KMS-11 (cell line): ENCODE measurements at regions not wholly inside any gene's neighbourhood (a gene's known extent, or its start where the extent isn't known, plus 50 kb on each side); places are given as distances from the start of the nearest gene placed in this dataset.

Experiments used
- H2AFZ ChIP-seq: fragments of 200-600 bp; sonication (generic); 2 replicates; pipeline ENCODE4 v1.6.1; 2016; ENCODE audit warnings: antibody characterized with exemption, mixed run types, low read depth
- H3K27ac ChIP-seq: fragments of 200-600 bp; sonication (generic); 2 replicates; pipeline ENCODE4 v1.6.1; 2016; ENCODE audit warnings: mild to moderate bottlenecking, mixed run types
- H3K27me3 ChIP-seq: fragments of 200-600 bp; sonication (generic); 2 replicates; pipeline ENCODE4 v1.6.1; 2017; ENCODE audit warnings: mild to moderate bottlenecking, low read depth, mixed run types, moderate library complexity; ENCODE audit not compliant: insufficient read depth
- H3K36me3 ChIP-seq: fragments of 200-600 bp; sonication (generic); 2 replicates; pipeline ENCODE4 v1.6.1; 2017; ENCODE audit warnings: mild to moderate bottlenecking, mixed run types; ENCODE audit not compliant: insufficient read depth
- H3K4me1 ChIP-seq: fragments of 200-600 bp; sonication (generic); 2 replicates; pipeline ENCODE4 v1.6.1; 2016; ENCODE audit warnings: mild to moderate bottlenecking, low read depth, mixed run types; ENCODE audit not compliant: poor library complexity, severe bottlenecking
- H3K4me2 ChIP-seq: fragments of 200-600 bp; sonication (generic); 2 replicates; pipeline ENCODE4 v1.7.0; 2016; ENCODE audit warnings: mild to moderate bottlenecking, mixed run types
- H3K4me3 ChIP-seq: fragments of 200-600 bp; sonication (generic); IDR thresholded peaks from 2 replicates; pipeline ENCODE4 v1.6.1; 2017; ENCODE audit warnings: low read depth, low read length, mixed read lengths; ENCODE audit not compliant: insufficient read depth
- H3K79me2 ChIP-seq: fragments of 200-600 bp; sonication (generic); 2 replicates; pipeline ENCODE4 v1.6.1; 2016; ENCODE audit warnings: low read depth, mixed run types; ENCODE audit not compliant: insufficient read depth
- H3K9ac ChIP-seq: fragments of 200-600 bp; sonication (generic); 2 replicates; pipeline ENCODE4 v1.6.1; 2016; ENCODE audit warnings: mild to moderate bottlenecking, mixed run types
- H4K20me1 ChIP-seq: fragments of 200-600 bp; sonication (generic); 2 replicates; pipeline ENCODE4 v1.6.1; 2016; ENCODE audit warnings: mild to moderate bottlenecking, mixed run types; ENCODE audit not compliant: insufficient read depth
- CTCF ChIP-seq: fragments of 200-600 bp; sonication (generic); conservative IDR thresholded peaks from 2 replicates; pipeline ENCODE4 v1.6.1; 2017; ENCODE audit warnings: low read depth, mild to moderate bottlenecking, antibody characterized with exemption, low read length, moderate library complexity, mixed read lengths

GRCh38 chr11:10358696-10359095 lies 53.8 kb downstream of the ADM start:
- H3K27ac ChIP-seq: no peak overlapping the region
- H3K79me2 ChIP-seq: no peaks in the 10 kb centered on the region
- no peak overlapping the region for H3K4me3 ChIP-seq
- no peaks in the 10 kb centered on the region for H3K4me1 ChIP-seq
- H3K4me2 ChIP-seq: no peak overlapping the region
- H3K27me3 ChIP-seq: no peaks in the 10 kb centered on the region
- TF ChIP-seq CTCF: no peak
- no peak overlapping the region for H2AFZ ChIP-seq
- no peaks in the 10 kb centered on the region for H3K36me3 ChIP-seq
- H4K20me1 ChIP-seq: no peaks in the 10 kb centered on the region
- H3K9ac ChIP-seq: no peak overlapping the region

GRCh38 chr11:10359171-10359570 lies 54.3 kb downstream of the ADM start:
- TF ChIP-seq CTCF: no peak
- Histone ChIP-seq H3K4me1 (no peaks in the 10 kb centered on the region), H4K20me1 (no peaks in the 10 kb centered on the region), H3K4me3 (no peak overlapping the region), H3K9ac (no peak overlapping the region), H3K79me2 (no peaks in the 10 kb centered on the region), H2AFZ (no peak overlapping the region), H3K4me2 (no peak overlapping the region), H3K27ac (no peak overlapping the region), H3K27me3 (no peaks in the 10 kb centered on the region), H3K36me3 (no peaks in the 10 kb centered on the region)

GRCh38 chr11:10360835-10361234 lies 56.0 kb downstream of the ADM start:
- H2AFZ ChIP-seq: no peak overlapping the region

GRCh38 chr11:10365045-10365444 lies 60.2 kb downstream of the ADM start:
- no peaks in the 10 kb centered on the region; the same call in 1 of the 2 replicates for H3K36me3 ChIP-seq
- H4K20me1 ChIP-seq: no peaks in the 10 kb centered on the region
- no peak overlapping the region for H3K4me3 ChIP-seq
- no peak for TF ChIP-seq CTCF
- H3K4me1 ChIP-seq: peaks cover 9% of the 10 kb centered on the region
- no peaks in the 10 kb centered on the region for H3K79me2 ChIP-seq
- H3K27ac ChIP-seq: no peak overlapping the region
- H2AFZ ChIP-seq: no peak overlapping the region
- H3K27me3 ChIP-seq: no peaks in the 10 kb centered on the region
- no peak overlapping the region for H3K9ac ChIP-seq
- no peak overlapping the region for H3K4me2 ChIP-seq

More at GRCh38 chr11:10360835-10361234, 56.0 kb downstream of the ADM start:
- no peak for TF ChIP-seq CTCF
- Histone ChIP-seq H3K9ac (no peak overlapping the region), H3K4me2 (no peak overlapping the region), H3K4me3 (no peak overlapping the region), H3K36me3 (no peaks in the 10 kb centered on the region; the same call in 1 of the 2 replicates), H3K79me2 (no peaks in the 10 kb centered on the region), H3K4me1 (no peaks in the 10 kb centered on the region), H3K27me3 (no peaks in the 10 kb centered on the region), H4K20me1 (no peaks in the 10 kb centered on the region), H3K27ac (no peak overlapping the region)
